A549 (cell line): ENCODE measurements at regions not wholly inside any gene's neighbourhood (a gene's known extent, or its start where the extent isn't known, plus 50 kb on each side); places are given as distances from the start of the nearest gene placed in this dataset.

ENCODE experiments used
- CEBPB ChIP-seq, 2 experiments: fragments of >200 bp in 1 of 2; sonication (Bioruptor Twin) in 1 of 2; formaldehyde crosslinking in 1 of 2; IDR thresholded peaks; 2 replicates each; pipeline ENCODE4 v1.6.1; 2012 to 2016
- CHD4 ChIP-seq: fragments of 200-600 bp; sonication (generic); IDR thresholded peaks from 2 replicates; pipeline ENCODE4 v1.6.1; 2016; ENCODE audit warnings: antibody characterized with exemption, mild to moderate bottlenecking, borderline replicate concordance
- CTCF ChIP-seq: fragments of >200 bp; sonication (Bioruptor Twin); formaldehyde crosslinking; IDR thresholded peaks from 3 replicates; pipeline ENCODE4 v1.5.1; 2016
- EHMT2 ChIP-seq: fragments of 200-600 bp; sonication (generic); IDR thresholded peaks from 2 replicates; pipeline ENCODE4 v1.6.1; 2016; ENCODE audit warnings: antibody characterized with exemption, low read depth, mild to moderate bottlenecking, moderate library complexity
- FOSL2 ChIP-seq, 2 experiments: fragments of 450-650 bp in 1 of 2; fragments of >200 bp in 1 of 2; sonication (Bioruptor Twin) in 1 of 2; formaldehyde crosslinking; IDR thresholded peaks; 2 replicates each; pipeline versions ENCODE4 v1.5.0 to v1.6.1; 2016 to 2020; ENCODE audit warnings: mild to moderate bottlenecking in 1 of 2, moderate library complexity in 1 of 2
- HES2 ChIP-seq: fragments of >200 bp; sonication (Bioruptor Twin); formaldehyde crosslinking; IDR thresholded peaks from 2 replicates; pipeline ENCODE4 v1.6.1; 2016
- MAX ChIP-seq: IDR thresholded peaks from 2 replicates; pipeline ENCODE4 v1.6.1; 2012
- NFE2L2 ChIP-seq: fragments of 150-350 bp; conservative IDR thresholded peaks from 2 replicates; pipeline ENCODE4 v1.6.1; 2014; ENCODE audit warnings: low read length
- POLR2A ChIP-seq: IDR thresholded peaks from 2 replicates; pipeline ENCODE4 v1.6.1; 2012; ENCODE audit warnings: mild to moderate bottlenecking, low read length
- REST ChIP-seq: fragments of 200-600 bp; sonication (generic); IDR thresholded peaks from 2 replicates; pipeline ENCODE4 v1.6.1; 2016; ENCODE audit warnings: antibody characterized with exemption, mild to moderate bottlenecking, moderate library complexity
- RFX5 ChIP-seq: fragments of 450-650 bp; IDR thresholded peaks from 2 replicates; pipeline ENCODE4 v1.7.1; 2014; ENCODE audit warnings: antibody characterized with exemption, mild to moderate bottlenecking, moderate library complexity
- SMC3 ChIP-seq: fragments of >200 bp; sonication (Bioruptor Twin); formaldehyde crosslinking; IDR thresholded peaks from 3 replicates; pipeline ENCODE4 v1.6.1; 2018; ENCODE audit warnings: inconsistent platforms
- USF2 ChIP-seq: fragments of 450-650 bp; IDR thresholded peaks from 2 replicates; pipeline ENCODE4 v1.6.1; 2014; ENCODE audit warnings: antibody characterized with exemption
- ZFP36 ChIP-seq: fragments of 450-650 bp; IDR thresholded peaks from 2 replicates; pipeline ENCODE4 v1.6.1; 2014; ENCODE audit warnings: borderline replicate concordance; ENCODE audit not compliant: partially characterized antibody

GRCh38 chr15:84099181-84099580 is 136.4 kb upstream of the GOLGA6L4 start:
- TF ChIP-seq MAX (no peak), CTCF (no peak), CHD4 (no peak), SMC3 (no peak), CEBPB (IDR thresholded peaks at IDR 0.05) (no peak), RFX5 (no peak), HES2 (no peak), REST (no peak), ZFP36 (no peak), FOSL2 (IDR thresholded peaks at IDR 0.05) (no peak), FOSL2 (CRISPR knock-in tag; IDR thresholded peaks at IDR 0.05) (no peak), POLR2A (no peak), USF2 (no peak), EHMT2 (no peak), NFE2L2 (no peak)
